ENCODE measurements at regions not wholly inside any gene's neighbourhood (a gene's known extent, or its start where the extent isn't known, plus 50 kb on each side); places are given as distances from the start of the nearest gene placed in this dataset.
A peak's percentile ranks its signal among the peaks of the same experiment; 100 is the strongest.

DNA sequence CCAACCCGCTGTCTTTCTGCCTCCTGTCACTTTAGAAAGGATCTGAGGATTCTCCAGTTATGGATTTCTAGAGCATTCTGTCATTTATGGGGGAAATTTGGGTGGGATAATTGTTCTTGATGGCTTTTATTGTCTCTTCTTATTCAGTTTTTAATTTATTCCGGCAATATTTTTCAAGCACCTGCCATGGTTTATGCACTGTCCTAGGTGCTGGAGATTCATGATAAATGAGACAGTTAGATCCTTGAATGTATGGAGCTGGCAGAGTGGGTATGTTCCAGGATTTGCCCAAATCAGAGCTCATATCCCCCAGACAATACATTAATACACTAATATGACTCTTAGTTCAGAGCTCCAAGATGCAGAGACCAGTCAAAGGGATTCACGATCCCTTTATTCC, 146.8 kb upstream of the PRKCQ start:
- Histone ChIP-seq H3K27ac (no peak overlapping the region), H3K9me3 (ENCODE audit: low read depth) (no peaks in the 10 kb centered on the region), H3K4me2 (no peak overlapping the region), H3K27me3 (peaks cover 4% of the 10 kb centered on the region), H2AFZ (no peak overlapping the region), H3K4me3 (no peak overlapping the region), H3K4me1 (ENCODE audit: insufficient read depth) (peaks cover 3% of the 10 kb centered on the region), H3K36me3 (replicated peaks; ENCODE audit: insufficient read depth, low read depth) (no peaks in the 10 kb centered on the region), H4K20me1 (ENCODE audit: insufficient read depth, poor library complexity, severe bottlenecking) (no peaks in the 10 kb centered on the region), H3K9me2 (replicated peaks; ENCODE audit: insufficient read depth) (no peaks in the 10 kb centered on the region), H3K79me2 (no peaks in the 10 kb centered on the region)
- no peak for DNase-seq (ENCODE audit: low spot score)
- WGBS (ENCODE audit: low lambda C conversion rate, missing lambda C conversion rate), result 94% methylated on average over 3 of the region's 3 CpGs
- TF ChIP-seq EZH2phosphoT487 (IDR thresholded peaks at IDR 0.05; ENCODE audit: low read depth, severe bottlenecking, unreplicated experiment) (no peak), EZH2 (IDR thresholded peaks at IDR 0.05; ENCODE audit: borderline replicate concordance) (no peak)
- TF ChIP-seq, protein P1, sequence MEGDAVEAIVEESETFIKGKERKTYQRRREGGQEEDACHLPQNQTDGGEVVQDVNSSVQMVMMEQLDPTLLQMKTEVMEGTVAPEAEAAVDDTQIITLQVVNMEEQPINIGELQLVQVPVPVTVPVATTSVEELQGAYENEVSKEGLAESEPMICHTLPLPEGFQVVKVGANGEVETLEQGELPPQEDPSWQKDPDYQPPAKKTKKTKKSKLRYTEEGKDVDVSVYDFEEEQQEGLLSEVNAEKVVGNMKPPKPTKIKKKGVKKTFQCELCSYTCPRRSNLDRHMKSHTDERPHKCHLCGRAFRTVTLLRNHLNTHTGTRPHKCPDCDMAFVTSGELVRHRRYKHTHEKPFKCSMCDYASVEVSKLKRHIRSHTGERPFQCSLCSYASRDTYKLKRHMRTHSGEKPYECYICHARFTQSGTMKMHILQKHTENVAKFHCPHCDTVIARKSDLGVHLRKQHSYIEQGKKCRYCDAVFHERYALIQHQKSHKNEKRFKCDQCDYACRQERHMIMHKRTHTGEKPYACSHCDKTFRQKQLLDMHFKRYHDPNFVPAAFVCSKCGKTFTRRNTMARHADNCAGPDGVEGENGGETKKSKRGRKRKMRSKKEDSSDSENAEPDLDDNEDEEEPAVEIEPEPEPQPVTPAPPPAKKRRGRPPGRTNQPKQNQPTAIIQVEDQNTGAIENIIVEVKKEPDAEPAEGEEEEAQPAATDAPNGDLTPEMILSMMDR (IDR thresholded peaks at IDR 0.05; ENCODE audit: poor library complexity), result no peak

DNA sequence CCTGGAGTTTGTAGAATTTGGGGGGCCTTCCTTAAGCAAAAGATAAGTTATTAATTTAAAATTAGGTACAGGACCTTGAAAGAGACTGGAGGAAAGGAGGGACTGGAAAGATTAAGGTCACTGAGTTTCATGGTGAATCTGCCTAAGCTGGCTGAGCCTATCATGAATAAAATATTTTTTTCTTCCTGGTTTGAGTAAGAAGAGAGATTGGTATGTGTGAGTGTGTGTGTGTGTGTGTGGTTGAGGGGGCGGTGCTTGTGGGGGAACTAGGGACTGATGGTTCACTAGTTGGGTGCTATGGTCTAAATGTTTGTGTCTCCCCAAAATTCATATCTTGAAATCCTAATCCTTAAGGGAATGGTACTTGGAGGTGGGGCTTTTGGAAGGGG, 142.5 kb upstream of the PRKCQ start:
- Histone ChIP-seq H3K4me3 (no peak overlapping the region), H3K4me1 (ENCODE audit: insufficient read depth) (peaks cover 7% of the 10 kb centered on the region), H4K20me1 (ENCODE audit: insufficient read depth, poor library complexity, severe bottlenecking) (no peaks in the 10 kb centered on the region), H3K27me3 (no peaks in the 10 kb centered on the region), H3K9me2 (replicated peaks; ENCODE audit: insufficient read depth) (no peaks in the 10 kb centered on the region), H3K27ac (peak overlapping the region; percentile 44), H2AFZ (no peak overlapping the region), H3K79me2 (no peaks in the 10 kb centered on the region), H3K4me2 (no peak overlapping the region), H3K9me3 (ENCODE audit: low read depth) (no peaks in the 10 kb centered on the region), H3K36me3 (replicated peaks; ENCODE audit: insufficient read depth, low read depth) (no peaks in the 10 kb centered on the region)
- DNase-seq (ENCODE audit: low spot score), result no peak
- TF ChIP-seq EZH2 (IDR thresholded peaks at IDR 0.05; ENCODE audit: borderline replicate concordance) (no peak), EZH2phosphoT487 (IDR thresholded peaks at IDR 0.05; ENCODE audit: low read depth, severe bottlenecking, unreplicated experiment) (no peak)
- TF ChIP-seq, protein P1 (IDR thresholded peaks at IDR 0.05; ENCODE audit: poor library complexity), result no peak
- 92% methylated on average over 1 of the region's 1 CpG for WGBS (ENCODE audit: low lambda C conversion rate, missing lambda C conversion rate)

DNA sequence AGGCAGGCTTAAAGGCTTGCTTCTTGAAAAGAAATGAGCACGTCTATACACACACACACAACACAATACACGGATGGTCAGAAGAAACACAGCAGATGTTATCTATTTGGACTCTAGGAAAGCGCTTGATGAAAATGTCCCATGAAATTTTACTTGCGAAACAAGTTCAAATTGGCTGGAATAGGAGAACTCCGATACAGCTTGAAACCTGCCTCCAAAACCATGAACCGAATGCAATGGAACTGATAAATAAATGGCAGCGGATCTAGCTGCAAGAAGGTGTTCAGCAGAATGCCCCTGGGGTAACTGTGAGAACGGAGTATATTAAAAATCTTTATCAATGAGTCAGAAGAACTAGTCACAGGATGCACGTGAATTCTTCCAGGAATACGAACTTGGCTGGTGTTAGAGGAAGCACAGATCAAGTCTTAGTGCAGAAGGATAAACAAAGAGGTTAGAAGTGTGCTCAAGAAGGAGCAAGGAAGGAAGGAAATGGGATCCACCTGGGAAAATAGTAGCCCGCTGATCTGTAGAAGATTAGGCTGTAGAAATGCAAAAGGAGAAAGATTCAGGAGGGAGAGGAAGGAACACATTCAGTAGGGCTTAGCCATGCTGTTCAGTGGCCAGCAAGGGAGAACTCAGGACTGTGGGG, 142.0 kb upstream of the PRKCQ start:
- H3K9me2 ChIP-seq (replicated peaks; ENCODE audit: insufficient read depth), result no peaks in the 10 kb centered on the region
- H3K9me3 ChIP-seq (ENCODE audit: low read depth), result no peaks in the 10 kb centered on the region
- TF ChIP-seq, protein P1 (IDR thresholded peaks at IDR 0.05; ENCODE audit: poor library complexity), result no peak
- TF ChIP-seq EZH2phosphoT487 (IDR thresholded peaks at IDR 0.05; ENCODE audit: low read depth, severe bottlenecking, unreplicated experiment) (no peak), EZH2 (IDR thresholded peaks at IDR 0.05; ENCODE audit: borderline replicate concordance) (no peak)
- no peak overlapping the region for H2AFZ ChIP-seq
- no peaks in the 10 kb centered on the region for H4K20me1 ChIP-seq (ENCODE audit: insufficient read depth, poor library complexity, severe bottlenecking)
- H3K4me1 ChIP-seq (ENCODE audit: insufficient read depth), result peaks cover 7% of the 10 kb centered on the region
- no peak for DNase-seq (ENCODE audit: low spot score)
- 54% methylated on average over 11 of the region's 11 CpGs for WGBS (ENCODE audit: low lambda C conversion rate, missing lambda C conversion rate)
- H3K27ac ChIP-seq, result peak overlapping the region; percentile 44
- H3K4me3 ChIP-seq, result no peak overlapping the region
- H3K27me3 ChIP-seq, result no peaks in the 10 kb centered on the region
- no peaks in the 10 kb centered on the region for H3K36me3 ChIP-seq (replicated peaks; ENCODE audit: insufficient read depth, low read depth)
- H3K4me2 ChIP-seq, result peak overlapping the region; percentile 45
- H3K79me2 ChIP-seq, result no peaks in the 10 kb centered on the region
